ENCODE measurements at regions not wholly inside any gene's neighbourhood (a gene's known extent, or its start where the extent isn't known, plus 50 kb on each side); places are given as distances from the start of the nearest gene placed in this dataset.

- Histone ChIP-seq H4K20me1 (ENCODE audit: insufficient read depth) (no peaks in the 10 kb centered on the region; the same call in 1 of the 2 replicates), H3K4me1 (replicated peaks; ENCODE audit: insufficient read depth) (no peaks in the 10 kb centered on the region), H3K79me2 (ENCODE audit: low read depth) (no peaks in the 10 kb centered on the region), H3K27ac (no peak overlapping the region), H3K4me3 (no peak overlapping the region), H2AFZ (no peak overlapping the region), H3K36me3 (ENCODE audit: low read depth) (no peaks in the 10 kb centered on the region), H3K9me2 (ENCODE audit: insufficient read depth) (no peaks in the 10 kb centered on the region), H3K4me2 (no peak overlapping the region), H3K9me3 (ENCODE audit: insufficient read depth, low read depth) (no peaks in the 10 kb centered on the region), H3F3A (ENCODE audit: insufficient read depth, low read depth) (no peaks in the 10 kb centered on the region), H3K27me3 (ENCODE audit: insufficient read depth, low read depth) (peaks cover 14% of the 10 kb centered on the region; the same call in 1 of the 2 replicates)
- intact Hi-C loops (cut with micrococcal nuclease; ENCODE audit: unreplicated experiment): no loop called here
- TF ChIP-seq CTCF (conservative IDR thresholded peaks at IDR 0.05) (no peak), EZH2 (IDR thresholded peaks at IDR 0.05; ENCODE audit: low read depth) (no peak)
- no peak for DNase-seq
- BruUV-seq (replicated peaks): no TSS peak
- ChIA-PET CTCF (no interaction called here), POLR2A (ENCODE audit: unreplicated experiment) (no interaction called here)
Observed at GRCh38 chr11:114877976-114878375, 199.6 kb downstream of the NXPE2 start.

- H3K9me3 ChIP-seq (ENCODE audit: insufficient read depth, low read depth): no peaks in the 10 kb centered on the region
- ChIA-PET POLR2A (ENCODE audit: unreplicated experiment) (no interaction called here), CTCF (no interaction called here)
- H3K4me1 ChIP-seq (replicated peaks; ENCODE audit: insufficient read depth): no peaks in the 10 kb centered on the region
- H3K79me2 ChIP-seq (ENCODE audit: low read depth): no peaks in the 10 kb centered on the region
- H3K4me3 ChIP-seq: no peak overlapping the region
- no peaks in the 10 kb centered on the region for H3K9me2 ChIP-seq (ENCODE audit: insufficient read depth)
- H3F3A ChIP-seq (ENCODE audit: insufficient read depth, low read depth): no peaks in the 10 kb centered on the region
- H2AFZ ChIP-seq: no peak overlapping the region
- no peak overlapping the region for H3K27ac ChIP-seq
- no peaks in the 10 kb centered on the region; the same call in 1 of the 2 replicates for H4K20me1 ChIP-seq (ENCODE audit: insufficient read depth)
- TF ChIP-seq CTCF (conservative IDR thresholded peaks at IDR 0.05) (no peak), EZH2 (IDR thresholded peaks at IDR 0.05; ENCODE audit: low read depth) (no peak)
- intact Hi-C loops (cut with micrococcal nuclease; ENCODE audit: unreplicated experiment): no loop called here
- H3K4me2 ChIP-seq: no peak overlapping the region
- no peaks in the 10 kb centered on the region for H3K36me3 ChIP-seq (ENCODE audit: low read depth)
- DNase-seq: no peak
- BruUV-seq (replicated peaks): no TSS peak
- H3K27me3 ChIP-seq (ENCODE audit: insufficient read depth, low read depth): peaks cover 7% of the 10 kb centered on the region; the same call in 1 of the 2 replicates
Observed at GRCh38 chr11:114880442-114880841, 202.1 kb downstream of the NXPE2 start.

GRCh38 chr11:114883472-114883871 is 205.1 kb downstream of the NXPE2 start:
- Histone ChIP-seq H3F3A (ENCODE audit: insufficient read depth, low read depth) (no peaks in the 10 kb centered on the region), H3K4me3 (no peak overlapping the region), H3K9me2 (ENCODE audit: insufficient read depth) (no peaks in the 10 kb centered on the region), H4K20me1 (ENCODE audit: insufficient read depth) (no peaks in the 10 kb centered on the region), H3K79me2 (ENCODE audit: low read depth) (no peaks in the 10 kb centered on the region), H3K27me3 (ENCODE audit: insufficient read depth, low read depth) (peaks cover 13% of the 10 kb centered on the region; the same call in 1 of the 2 replicates), H3K36me3 (ENCODE audit: low read depth) (no peaks in the 10 kb centered on the region), H3K4me2 (no peak overlapping the region), H3K9me3 (ENCODE audit: insufficient read depth, low read depth) (no peaks in the 10 kb centered on the region), H3K27ac (no peak overlapping the region), H2AFZ (no peak overlapping the region), H3K4me1 (replicated peaks; ENCODE audit: insufficient read depth) (no peaks in the 10 kb centered on the region)
- intact Hi-C loops (cut with micrococcal nuclease; ENCODE audit: unreplicated experiment): no loop called here
- BruUV-seq (replicated peaks): no TSS peak
- ChIA-PET CTCF (no interaction called here), POLR2A (ENCODE audit: unreplicated experiment) (no interaction called here)
- no peak for TF ChIP-seq CTCF (conservative IDR thresholded peaks at IDR 0.05)
- no peak for TF ChIP-seq EZH2 (IDR thresholded peaks at IDR 0.05; ENCODE audit: low read depth)
- DNase-seq: no peak

Measured in PC-9 (cell line).